ENCODE measurements at regions not wholly inside any gene's neighbourhood (a gene's known extent, or its start where the extent isn't known, plus 50 kb on each side); places are given as distances from the start of the nearest gene placed in this dataset.
"Not testable (repeated sequence)": the region's sequence is repeated elsewhere in the genome, so short reads cannot be mapped to it uniquely, and the experiment has no call there.

GRCh38 chr15:66637044-66637443 is 65.0 kb upstream of the SMAD6 start:
- DNase-seq, result not testable (repeated sequence)

- no peak for DNase-seq
Measured at GRCh38 chr15:66638377-66638776, 63.7 kb upstream of the SMAD6 start.

- DNase-seq, result no peak
Measured at GRCh38 chr15:66641485-66642315, 60.3 kb upstream of the SMAD6 start.

GRCh38 chr15:66642514-66642913 is 59.5 kb upstream of the SMAD6 start:
- DNase-seq, result no peak

- DNase-seq, result no peak
Measured at GRCh38 chr15:66643033-66643432, 59.0 kb upstream of the SMAD6 start.

GRCh38 chr15:66644000-66644787 is 57.8 kb upstream of the SMAD6 start:
- no peak for DNase-seq

- DNase-seq, result no peak
Measured at GRCh38 chr15:66644869-66645268, 57.2 kb upstream of the SMAD6 start.

- DNase-seq, result no peak
Measured at GRCh38 chr15:66646308-66646707, 55.7 kb upstream of the SMAD6 start.

- DNase-seq, result no peak
Measured at GRCh38 chr15:66646799-66647198, 55.2 kb upstream of the SMAD6 start.

- no peak for DNase-seq
Measured at GRCh38 chr15:66647358-66647757, 54.7 kb upstream of the SMAD6 start.

GRCh38 chr15:66648588-66648987 is 53.4 kb upstream of the SMAD6 start:
- no peak for DNase-seq

GRCh38 chr15:66649235-66649984 is 52.6 kb upstream of the SMAD6 start:
- no peak for DNase-seq

- no peak for DNase-seq
Measured at GRCh38 chr15:66650433-66650832, 51.6 kb upstream of the SMAD6 start.

- no peak for DNase-seq
Measured at GRCh38 chr15:66651198-66651597, 50.8 kb upstream of the SMAD6 start.

- DNase-seq, result no peak
Measured at GRCh38 chr15:66651913-66652642, 50.0 kb upstream of the SMAD6 start.
